Heart left ventricle (tissue), 16 donors: ENCODE measurements at regions not wholly inside any gene's neighbourhood (a gene's known extent, or its start where the extent isn't known, plus 50 kb on each side); places are given as distances from the start of the nearest gene placed in this dataset.
A peak's percentile ranks its signal among the peaks of the same experiment; 100 is the strongest.

ENCODE experiments used
- ATAC-seq, 4 donors: fragments of 200-7000 bp; cut with Tn5 transposase; one replicate each; pipeline ENCODE4 v1.9.1; 2020 to 2022; ENCODE audit warnings: moderate library complexity in 4 of 4, mild to moderate bottlenecking in 3 of 4, moderate number of reproducible peaks in 1 of 4
- DNase-seq, 5 donors: peaks; one replicate each; pipeline ENCODE4 v3.0.0-alpha.2; 2020
- H3K27ac ChIP-seq, 12 donors: fragments of 200-600 bp; sonication (generic) in 4 of 12; one replicate each; pipeline versions ENCODE4 v1.5.0 to v1.8.0; 2016 to 2022; ENCODE audit warnings: mild to moderate bottlenecking in 2 of 12
- H3K27me3 ChIP-seq, 9 donors: fragments of 200-600 bp; sonication (generic) in 2 of 9; one replicate each; pipeline versions ENCODE4 v1.5.1 to v1.8.0; 2016 to 2022; ENCODE audit warnings: mild to moderate bottlenecking in 3 of 9
- H3K36me3 ChIP-seq, 9 donors: fragments of 200-600 bp; sonication (generic) in 2 of 9; one replicate each; pipeline versions ENCODE4 v1.5.0 to v1.8.0; 2018 to 2022; ENCODE audit warnings: mild to moderate bottlenecking in 2 of 9
- H3K4me1 ChIP-seq, 12 donors: fragments of 200-600 bp; sonication (generic) in 4 of 12; one replicate each; pipeline versions ENCODE4 v1.5.0 to v1.8.0; 2016 to 2022; ENCODE audit warnings: mild to moderate bottlenecking in 3 of 12
- H3K4me3 ChIP-seq, 12 donors: fragments of 200-600 bp; sonication (generic) in 4 of 12; one replicate each; pipeline versions ENCODE4 v1.5.0 to v1.8.0; 2017 to 2022; ENCODE audit warnings: mild to moderate bottlenecking in 9 of 12, moderate library complexity in 4 of 12
- H3K9me3 ChIP-seq, 12 donors: fragments of 200-600 bp; sonication (generic) in 4 of 12; one replicate each; pipeline versions ENCODE4 v1.5.0 to v1.8.0; 2016 to 2022; ENCODE audit warnings: mild to moderate bottlenecking in 1 of 12
- CTCF ChIP-seq, 12 donors: fragments of 200-600 bp; sonication (generic) in 4 of 12; IDR thresholded peaks; one replicate each; pipeline versions ENCODE4 v1.5.0 to v1.8.0; 2018 to 2022; ENCODE audit warnings: antibody characterized with exemption in 12 of 12, mild to moderate bottlenecking in 5 of 12
- POLR2A ChIP-seq, 2 donors: fragments of 450-650 bp; IDR thresholded peaks; one replicate each; pipeline ENCODE4 v1.6.1; 2017; ENCODE audit warnings: antibody characterized with exemption in 2 of 2, mild to moderate bottlenecking in 2 of 2, moderate library complexity in 2 of 2
- WGBS, 4 donors: extraction: QIAGEN DNeasy Blood & Tissue Kit in 2 of 4; methylation state at CpG; one replicate each; pipeline versions ENCODE4 v1.1.5 to v1.1.7; 2013 to 2018; 5-methylcytosine and 5-hydroxymethylcytosine counted together
- intact Hi-C, 10 donors: fragments of 100-400 bp; cut with DNase I; formaldehyde crosslinking; loops; one replicate each; pipeline versions ENCODE4 v1.11.1 to v1.14.2; 2022
- donor health status: ischemic (EF 13 %, LVEDD 7.1; RV severe dilation, severe dysfunction).
- donor health status: healthy with polysubstance abuse.
- donor health status: DM: no; HTN: yes; CAD: no.
- donor health status: DM: no; HTN: no; CAD: no.
- donor health status: ischemic (EF 25% LVEDD 6.9; RV normal size, moderate dysfunction).
- donor health status: ischemic (EF 25% LVEDD 5.7; RV mildly dilated, moderate dysfunction).
- donor health status: healthy.
- donor health status: DM: yes; HTN: yes; CAD: no.
- donor health status: ischemic (EF 35%, LVEDD 5.7; RV mildly dilated, moderate dysfunction).
- donor health status: nonischemic (EF 11% LVEDD 7.7; RV severe dilation, severe dysfunction).
- donor health status: DM: yes; HTN: yes; CAD: no.
- donor health status: PGD.
- donor health status: ischemic (EF 29% LVEDD 5.4; RV normal size, mild dysfunction).
- donor health status: nonischemic (EF 23%, LVEDD 6.1; RV moderate dilation, normal function).

GRCh38 chr1:29986986-29987385, 736.4 kb downstream of the MATN1 start:
- WGBS, 4 donors, result 38 to 41% (median 39%) methylated on average over 2 of the region's 2 CpGs
- Histone ChIP-seq H3K36me3 (no peaks in the 10 kb centered on the region), H3K4me1 (peaks cover 0 to 27% (median 0%) of the 10 kb centered on the region in 12 donors), H3K4me3 (no peak overlapping the region), H3K9me3 (no peaks in the 10 kb centered on the region), H3K27me3 (peaks cover 0 to 15% (median 0%) of the 10 kb centered on the region in 9 donors), H3K27ac (no peak overlapping the region)
- DNase-seq (no peak), ATAC-seq (peak in 2 of 4 donors; percentile 44 to 52)
- intact Hi-C loops, result no loop called here
- no peak for TF ChIP-seq CTCF (IDR thresholded peaks at IDR 0.05)
- no peak for TF ChIP-seq POLR2A (IDR thresholded peaks at IDR 0.05)

- Histone ChIP-seq H3K9me3 (no peaks in the 10 kb centered on the region), H3K4me1 (peaks cover 0 to 27% (median 0%) of the 10 kb centered on the region in 12 donors), H3K27ac (peak overlapping the region in 1 of 12 donors; percentile 74), H3K4me3 (no peak overlapping the region), H3K36me3 (no peaks in the 10 kb centered on the region), H3K27me3 (peaks cover 0 to 10% (median 0%) of the 10 kb centered on the region in 9 donors)
- TF ChIP-seq POLR2A (IDR thresholded peaks at IDR 0.05) (no peak), CTCF (IDR thresholded peaks at IDR 0.05) (no peak)
- intact Hi-C loops, result no loop called here
- DNase-seq, result no peak
- 69 to 81% (median 75%) methylated on average over 5 of the region's 5 CpGs for WGBS, 4 donors
- no peak for ATAC-seq
Observed at GRCh38 chr1:29985606-29985945, 737.8 kb downstream of the MATN1 start.

GRCh38 chr1:29984862-29985605, 738.4 kb downstream of the MATN1 start:
- Histone ChIP-seq H3K9me3 (no peaks in the 10 kb centered on the region), H3K36me3 (no peaks in the 10 kb centered on the region), H3K27ac (peak overlapping the region in 2 of 12 donors; percentile 22 to 74), H3K4me1 (peaks cover 0 to 27% (median 0%) of the 10 kb centered on the region in 12 donors), H3K4me3 (no peak overlapping the region), H3K27me3 (peaks cover 0 to 8% (median 0%) of the 10 kb centered on the region in 9 donors)
- 68 to 72% (median 70%) methylated on average over 7 of the region's 7 CpGs for whole genome bisulfite sequencing, 4 donors
- TF ChIP-seq POLR2A (IDR thresholded peaks at IDR 0.05), result no peak
- TF ChIP-seq CTCF (IDR thresholded peaks at IDR 0.05), result no peak
- ATAC-seq (peak in 2 of 4 donors; percentile 48 to 76), DNase-seq (no peak)
- intact Hi-C loops, result no loop called here

GRCh38 chr1:29984166-29984861, 739.1 kb downstream of the MATN1 start:
- Histone ChIP-seq H3K9me3 (no peaks in the 10 kb centered on the region), H3K27ac (peak overlapping the region in 2 of 12 donors; percentile 22 to 74), H3K4me1 (peaks cover 0 to 27% (median 0%) of the 10 kb centered on the region in 12 donors), H3K4me3 (no peak overlapping the region), H3K27me3 (peaks cover 0 to 8% (median 0%) of the 10 kb centered on the region in 9 donors), H3K36me3 (no peaks in the 10 kb centered on the region)
- no peak for DNase-seq
- no peak for TF ChIP-seq CTCF (IDR thresholded peaks at IDR 0.05)
- TF ChIP-seq POLR2A (IDR thresholded peaks at IDR 0.05), result no peak
- peak in 2 of 4 donors; percentile 41 to 53 for ATAC-seq
- 48 to 53% (median 49%) methylated on average over 8 to 11 of the region's 11 CpGs for WGBS, 4 donors
- intact Hi-C loops, result no loop called here
